Ramos (cell line): ENCODE measurements at regions not wholly inside any gene's neighbourhood (a gene's known extent, or its start where the extent isn't known, plus 50 kb on each side); places are given as distances from the start of the nearest gene placed in this dataset.

ENCODE experiments used
- in situ Hi-C: fragments of 300-500 bp; cut with MboI; formaldehyde crosslinking; loops from one replicate; pipeline ENCODE4 v1.14.3; 2022; ENCODE audit warnings: low sequenced_read_pairs; ENCODE audit not compliant: unreplicated experiment

GRCh38 chr16:7765079-7765550, 432.5 kb downstream of the RBFOX1 start:
- in situ Hi-C loops: no loop called here

- in situ Hi-C loops: no loop called here
Measured at GRCh38 chr16:7763111-7763510, 430.5 kb downstream of the RBFOX1 start.
